GM19351 (cell line): ENCODE measurements at regions not wholly inside any gene's neighbourhood (a gene's known extent, or its start where the extent isn't known, plus 50 kb on each side); places are given as distances from the start of the nearest gene placed in this dataset.
"Not testable (repeated sequence)": the region's sequence is repeated elsewhere in the genome, so short reads cannot be mapped to it uniquely, and the experiment has no call there.

ENCODE experiments used
- ATAC-seq: cut with Tn5 transposase; IDR thresholded peaks from one replicate; pipeline ENCODE4 v1.9.1; 2021; ENCODE audit warnings: mild to moderate bottlenecking, moderate library complexity; ENCODE audit not compliant: unreplicated experiment

DNA sequence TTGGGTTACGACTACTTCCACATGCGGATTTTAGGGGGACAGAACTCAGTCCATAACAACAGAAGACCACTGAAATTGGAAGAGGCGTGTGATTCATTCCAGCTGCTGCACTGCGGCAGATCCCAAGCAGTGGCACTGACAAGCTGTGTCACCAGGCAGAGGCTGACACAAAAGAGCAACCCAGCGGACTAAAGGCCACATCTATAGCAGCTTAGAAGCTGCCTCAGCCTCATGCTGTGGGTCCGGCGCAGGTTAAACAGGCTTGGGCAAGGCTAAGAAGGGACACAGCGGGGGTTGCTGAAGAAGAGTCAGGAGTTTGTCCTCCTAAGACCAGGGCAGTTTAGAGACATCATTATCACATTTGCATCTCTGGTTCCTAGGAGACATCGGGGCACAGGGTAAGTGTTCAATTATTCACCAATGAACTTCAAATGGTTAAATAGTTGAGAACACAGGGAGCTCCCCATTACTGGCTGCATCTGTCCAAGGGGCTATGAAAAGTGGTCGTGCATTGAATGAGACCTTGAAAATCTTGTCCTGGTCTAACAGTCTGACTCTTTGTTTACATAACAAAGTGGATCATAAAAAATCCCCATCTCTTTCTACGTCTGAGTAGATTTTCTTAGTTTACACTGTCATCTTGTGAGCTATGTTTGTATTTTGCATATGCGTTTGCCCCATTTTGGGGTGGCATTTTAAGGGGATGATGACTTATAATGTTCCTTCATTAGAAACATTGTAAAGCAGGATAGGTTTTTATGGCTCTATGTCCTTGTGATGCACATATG lies 162.3 kb upstream of the TRIB2 start:
- ATAC-seq = peak; percentile 30

DNA sequence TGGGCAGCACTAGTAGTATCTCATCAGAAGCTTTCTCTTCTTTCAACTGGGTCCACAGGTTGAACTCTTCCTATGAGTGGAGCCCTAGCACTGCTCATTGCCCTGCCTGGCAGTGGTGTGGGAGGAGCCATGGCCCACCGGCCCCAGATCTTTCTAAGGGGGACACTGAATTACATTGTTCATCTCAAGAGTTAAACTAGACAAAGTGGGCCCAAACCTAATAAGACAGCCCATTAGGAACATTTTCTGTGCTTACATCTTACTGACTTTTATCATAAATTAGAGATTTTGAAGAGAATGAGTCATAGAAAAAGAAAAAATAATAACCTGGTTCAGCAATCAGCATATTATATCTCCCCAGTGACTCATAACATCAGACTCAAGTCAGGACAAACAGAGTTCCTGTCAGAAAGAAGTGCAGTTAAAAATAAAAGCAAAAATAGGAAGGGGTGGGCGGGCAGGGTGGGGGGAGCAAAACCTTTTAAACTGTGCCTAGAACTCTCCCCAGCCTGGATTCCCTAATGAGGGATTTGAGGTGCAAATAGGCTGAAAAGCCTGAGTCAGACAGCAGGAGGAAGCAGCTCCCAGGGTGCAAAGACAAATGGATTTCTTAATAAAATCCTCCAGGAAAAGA lies 161.6 kb upstream of the TRIB2 start:
- peak; percentile 76 for ATAC-seq

DNA sequence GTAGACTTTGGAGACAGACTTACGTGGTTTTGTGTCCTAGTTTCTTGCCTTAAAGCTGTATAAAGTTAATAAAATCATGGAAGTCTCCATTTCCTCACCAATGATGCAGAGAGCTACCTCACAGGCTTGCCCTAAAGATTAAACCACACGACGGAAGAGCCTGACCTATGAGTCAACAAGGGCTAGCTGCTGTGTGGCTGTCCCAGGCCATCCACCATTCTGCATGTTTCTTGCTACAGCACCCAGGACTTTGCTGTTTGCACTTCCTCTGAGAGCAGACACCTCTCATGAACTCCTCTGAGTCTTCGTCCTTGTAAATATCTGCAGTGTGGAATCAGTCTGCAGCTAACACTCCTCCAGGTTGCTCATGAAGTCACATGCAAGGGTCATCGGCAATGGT lies 160.0 kb upstream of the TRIB2 start:
- ATAC-seq = no peak

DNA sequence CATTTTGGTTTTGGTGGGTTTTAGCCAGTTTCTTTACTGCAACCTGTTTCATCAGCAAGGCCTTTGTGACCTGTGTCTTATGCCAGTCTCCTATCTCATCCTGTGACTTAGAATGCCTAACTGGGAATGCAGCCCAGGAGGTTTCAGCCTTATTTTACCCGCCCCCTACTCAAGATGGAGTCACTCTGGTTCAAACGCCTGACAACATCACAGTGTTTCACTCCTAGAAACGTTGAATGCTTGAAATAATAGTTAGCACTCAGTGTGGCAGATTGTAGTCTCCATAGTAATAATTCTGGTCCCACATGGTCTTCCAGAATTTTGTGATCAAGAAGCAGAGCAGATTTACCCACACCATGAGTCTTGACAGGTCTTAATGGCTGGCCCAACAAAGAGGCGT lies 159.0 kb upstream of the TRIB2 start:
- no peak for ATAC-seq

DNA sequence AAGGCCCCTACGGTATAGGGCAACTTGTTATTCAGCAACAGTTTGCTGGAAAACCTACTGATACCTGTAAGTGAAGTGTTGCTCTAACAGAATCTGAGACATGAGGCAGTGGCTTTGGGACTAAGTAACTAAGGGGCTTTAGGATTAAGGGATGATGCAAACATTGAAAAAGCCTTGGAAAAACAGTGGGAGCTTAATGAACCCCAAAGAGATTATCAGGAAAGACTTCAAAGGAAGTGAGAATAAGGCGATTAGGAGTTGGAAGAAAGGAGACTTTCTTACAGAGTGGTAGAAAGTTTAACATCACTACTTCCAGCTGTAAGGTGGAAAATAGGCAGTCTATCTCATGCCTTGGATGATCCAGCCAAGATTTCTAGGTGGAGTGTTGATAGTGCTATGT lies 158.2 kb upstream of the TRIB2 start:
- ATAC-seq = no peak

DNA sequence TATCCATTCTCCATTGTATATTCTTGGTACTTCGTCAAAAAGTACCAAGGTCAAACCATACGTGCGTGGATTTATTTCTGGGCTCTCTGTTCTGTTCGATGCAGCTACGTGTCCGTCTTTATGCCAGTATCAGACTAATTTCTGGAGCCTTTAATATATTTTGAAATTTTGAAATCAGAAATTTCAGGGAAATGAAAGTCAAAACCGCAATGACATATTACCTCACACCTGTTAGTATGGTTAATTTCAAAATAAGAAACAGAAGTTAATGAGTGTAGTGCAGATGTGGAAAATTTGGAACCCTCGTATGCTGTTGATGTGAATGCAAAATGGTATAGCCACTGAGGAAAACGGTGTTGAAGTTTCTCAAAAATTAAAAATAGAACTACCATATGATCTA lies 156.1 kb upstream of the TRIB2 start:
- ATAC-seq = peak; percentile 64

DNA sequence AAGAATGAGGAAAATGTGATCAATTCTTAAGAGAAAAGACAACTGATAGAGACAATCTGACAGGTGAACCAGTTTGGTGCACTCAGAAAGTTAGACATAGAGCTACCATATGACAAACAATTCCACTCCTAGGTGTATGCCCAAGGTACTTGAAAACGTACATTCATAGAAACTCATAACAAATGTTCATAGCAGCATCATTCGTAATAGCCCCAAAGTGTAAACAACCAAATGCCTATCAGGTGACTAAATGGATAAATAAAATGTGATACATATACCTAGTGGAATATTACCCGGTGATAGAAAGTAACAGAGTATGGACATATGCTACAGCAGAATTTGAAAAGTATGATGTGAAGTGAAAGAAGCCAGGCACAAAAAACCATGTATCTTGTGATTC lies 149.3 kb upstream of the TRIB2 start:
- ATAC-seq = no peak

DNA sequence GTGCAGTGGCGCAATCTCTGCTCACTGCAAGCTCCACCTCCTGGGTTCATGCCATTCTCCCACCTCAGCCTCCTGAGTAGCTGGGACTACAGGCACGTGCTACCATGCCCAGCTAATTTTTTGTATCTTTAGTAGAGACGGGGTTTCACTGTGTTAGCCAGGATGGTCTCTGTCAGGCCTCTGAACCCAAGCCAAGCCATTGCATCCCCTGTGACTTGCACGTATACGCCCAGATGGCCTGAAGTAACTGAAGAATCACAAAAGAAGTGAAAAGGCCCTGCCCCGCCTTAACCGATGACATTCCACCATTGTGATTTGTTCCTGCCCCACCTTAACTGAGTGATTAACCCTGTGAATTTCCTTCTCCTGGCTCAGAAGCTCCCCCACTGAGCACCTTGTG lies 147.2 kb upstream of the TRIB2 start:
- ATAC-seq = not testable (repeated sequence)

DNA sequence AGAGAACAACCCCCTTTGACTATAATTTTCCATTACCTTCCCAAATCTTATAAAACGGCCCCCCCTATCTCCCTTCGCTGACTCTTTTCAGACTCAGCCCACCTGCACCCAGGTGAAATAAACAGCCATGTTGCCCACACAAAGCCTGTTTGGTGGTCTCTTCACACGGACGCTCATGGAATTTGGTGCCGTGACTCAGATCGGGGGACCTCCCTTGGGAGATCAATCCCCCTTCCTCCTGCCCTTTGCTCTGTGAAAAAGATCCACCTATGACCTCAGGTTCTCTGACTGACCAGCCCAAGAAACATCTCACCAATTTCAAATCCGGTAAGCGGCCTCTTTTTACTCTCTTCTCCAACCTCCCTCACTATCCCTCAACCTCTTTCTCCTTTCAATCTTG lies 146.8 kb upstream of the TRIB2 start:
- not testable (repeated sequence) for ATAC-seq

DNA sequence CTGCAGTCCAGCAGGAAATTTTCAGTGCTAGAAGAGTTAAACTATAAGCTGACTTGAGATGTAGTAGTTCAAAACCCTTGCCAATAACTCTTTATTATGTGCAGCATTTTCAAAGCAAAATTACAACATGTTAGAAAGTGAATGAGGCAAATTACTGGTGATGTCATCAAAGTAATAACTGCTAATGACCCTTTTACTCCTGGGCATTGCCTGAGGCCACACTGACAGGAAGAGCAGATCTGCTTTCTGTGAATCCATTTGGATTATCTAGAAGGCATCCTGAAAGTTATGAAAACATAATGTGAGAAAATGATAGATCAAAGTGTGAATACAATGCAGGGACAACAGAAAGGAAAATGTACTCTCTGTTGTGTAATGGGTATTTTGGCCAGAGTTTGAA lies 139.6 kb upstream of the TRIB2 start:
- no peak for ATAC-seq

DNA sequence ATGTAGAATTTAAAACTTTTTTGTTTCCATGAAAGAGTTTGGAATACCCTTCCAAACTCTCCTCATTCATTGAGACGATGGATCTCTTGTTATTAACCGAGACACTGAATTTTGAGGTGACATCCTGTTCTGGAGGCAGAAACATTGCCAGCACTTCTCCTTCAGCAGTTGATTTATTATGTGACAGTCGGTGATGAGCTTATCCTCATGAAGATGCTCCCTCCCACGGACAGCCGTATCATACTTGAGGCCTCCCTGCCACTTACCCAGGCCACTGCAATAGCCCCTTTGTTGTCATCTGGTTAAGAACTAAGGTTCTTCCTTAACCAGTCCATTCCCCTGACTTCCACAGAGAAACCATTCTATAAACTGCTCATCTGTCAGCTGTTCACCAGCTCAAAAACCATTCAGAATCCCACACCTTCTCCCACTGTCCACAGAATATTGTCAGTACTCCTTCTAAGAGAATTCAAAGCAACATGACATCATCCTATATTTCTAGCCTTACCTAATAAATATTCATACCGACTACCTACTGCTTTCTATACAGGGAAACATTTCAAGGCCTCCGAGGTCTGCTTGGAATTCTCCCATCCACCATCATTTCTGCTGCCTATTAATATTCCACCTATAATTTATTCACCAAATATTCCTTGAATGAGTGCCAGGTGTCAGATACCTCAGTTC lies 139.0 kb upstream of the TRIB2 start:
- ATAC-seq = no peak

DNA sequence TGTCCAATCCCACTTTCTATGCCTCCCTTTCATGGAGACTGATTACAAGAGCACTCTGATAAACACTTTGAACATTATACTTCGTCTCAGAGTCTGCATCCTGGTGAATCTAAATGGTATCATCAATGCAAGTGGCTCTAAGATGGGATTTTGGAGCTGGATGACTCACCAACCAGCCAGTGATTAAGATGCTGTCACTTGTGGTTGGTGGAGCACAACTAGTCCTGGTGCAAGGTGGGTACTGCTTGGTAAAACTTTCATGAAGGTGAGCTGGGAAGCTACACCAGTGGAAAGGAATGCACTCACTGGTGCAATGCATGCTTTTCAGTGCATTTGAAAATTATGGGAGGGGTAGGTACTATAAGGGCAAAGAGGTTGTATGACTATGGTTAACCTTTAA lies 137.7 kb upstream of the TRIB2 start:
- ATAC-seq = no peak

DNA sequence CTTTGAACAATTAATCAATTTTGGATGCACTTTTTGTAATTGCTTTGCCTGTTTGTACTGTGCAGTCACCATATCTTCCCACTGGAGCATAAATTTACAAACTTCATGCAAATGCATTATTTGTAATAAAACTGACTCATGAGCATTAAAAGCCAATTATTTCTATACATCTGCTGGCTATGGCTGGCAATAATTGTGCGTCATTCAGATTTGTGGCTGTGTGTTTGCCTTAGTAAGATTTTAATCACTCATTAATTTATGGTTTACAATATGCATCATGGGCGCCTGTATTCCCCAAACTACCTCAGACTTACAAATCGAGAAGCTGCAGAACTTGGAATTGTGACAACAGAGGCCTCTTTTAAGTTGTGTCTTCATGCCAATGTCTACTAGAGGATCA lies 132.4 kb upstream of the TRIB2 start:
- no peak for ATAC-seq

DNA sequence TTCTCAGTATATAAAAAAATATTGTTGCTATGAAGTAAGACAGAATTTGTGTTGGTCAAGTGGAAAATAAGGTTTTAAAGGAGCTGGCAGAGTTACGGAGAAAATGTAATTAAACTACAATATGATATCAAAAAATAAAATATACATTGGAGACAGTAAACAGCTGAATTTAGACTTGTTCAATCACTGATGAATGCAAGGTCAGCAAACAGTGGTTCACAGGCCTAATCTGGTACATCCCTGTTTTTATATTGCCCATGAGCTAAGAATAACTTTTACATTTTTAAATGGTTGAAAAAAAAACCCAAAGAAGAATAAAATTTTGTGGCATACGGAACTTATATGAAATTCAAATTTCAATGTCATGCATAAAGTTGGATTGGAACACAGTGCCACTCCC lies 131.0 kb upstream of the TRIB2 start:
- no peak for ATAC-seq

DNA sequence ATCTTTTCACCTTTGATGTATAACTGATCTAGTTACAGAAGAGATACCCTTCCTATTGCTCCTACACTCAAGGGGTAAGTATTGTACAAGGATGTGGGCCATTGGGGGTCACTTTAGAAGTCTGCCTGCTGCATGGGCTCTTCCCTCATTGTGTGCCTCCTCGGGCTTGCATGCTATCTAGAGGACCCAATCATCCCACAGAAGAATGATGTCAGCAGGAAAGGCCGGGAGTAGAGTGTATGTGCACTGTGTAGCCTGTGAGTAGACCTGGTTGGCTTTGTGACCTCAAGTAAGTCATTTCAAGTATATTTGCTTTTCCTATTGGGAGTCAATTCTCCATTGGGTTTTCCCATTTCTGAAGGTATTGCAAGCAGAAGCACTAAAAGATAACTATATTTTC lies 129.5 kb upstream of the TRIB2 start:
- no peak for ATAC-seq

DNA sequence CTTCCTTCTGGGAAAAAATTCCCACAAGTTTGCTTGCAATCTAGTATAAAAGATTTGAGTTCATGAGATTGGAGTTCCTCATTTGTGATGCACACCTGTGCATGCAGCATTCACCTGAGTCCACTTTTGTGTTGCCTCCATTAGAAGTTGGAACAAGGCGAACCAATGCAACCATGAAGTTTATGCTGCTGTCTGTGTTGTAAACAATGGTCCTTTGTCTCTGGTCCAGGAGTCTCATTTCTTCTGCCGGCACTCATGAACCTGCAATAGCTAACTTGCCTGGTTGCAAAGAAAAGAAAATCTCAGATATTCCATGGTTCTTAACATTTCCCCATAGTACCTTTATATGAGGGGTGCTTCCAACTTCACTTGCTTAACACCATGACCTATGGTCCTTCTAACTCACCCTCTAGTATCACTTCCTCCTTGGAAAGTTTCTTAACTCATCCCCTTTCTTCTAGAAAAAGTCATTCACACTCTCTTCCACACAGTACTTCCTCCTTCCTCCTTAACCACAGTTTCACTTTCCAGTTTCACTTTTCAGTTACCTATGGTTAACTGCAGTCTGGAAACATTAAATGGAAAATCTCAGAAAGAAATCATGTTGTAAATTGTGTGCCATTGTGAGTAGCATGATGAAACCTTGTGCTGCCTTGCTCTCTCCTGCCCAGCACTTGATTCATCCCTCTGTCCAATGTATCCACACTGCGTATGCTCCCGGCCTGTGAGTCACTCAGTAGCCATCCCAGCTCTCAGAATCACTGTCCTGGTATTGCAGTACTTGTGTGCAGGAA lies 128.8 kb upstream of the TRIB2 start:
- peak; percentile 82 for ATAC-seq

DNA sequence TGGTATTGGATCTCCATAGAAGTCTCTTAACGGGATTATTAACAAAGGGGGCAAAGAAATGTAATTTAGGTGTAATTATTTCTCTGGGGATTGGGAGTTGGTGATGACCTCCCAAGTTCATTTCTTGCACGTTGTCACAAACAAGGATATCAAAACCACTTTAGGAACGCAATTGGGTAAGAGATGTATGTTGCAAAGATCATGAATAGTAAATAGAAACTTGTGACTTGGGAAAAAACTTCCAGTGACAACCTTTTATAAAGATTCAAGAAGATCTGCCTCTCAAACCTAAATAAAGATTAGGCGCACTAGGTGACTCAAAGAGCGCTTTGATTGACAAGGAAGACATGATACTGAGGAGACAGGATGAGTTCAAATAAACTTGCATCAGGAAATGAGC lies 127.8 kb upstream of the TRIB2 start:
- ATAC-seq = no peak

DNA sequence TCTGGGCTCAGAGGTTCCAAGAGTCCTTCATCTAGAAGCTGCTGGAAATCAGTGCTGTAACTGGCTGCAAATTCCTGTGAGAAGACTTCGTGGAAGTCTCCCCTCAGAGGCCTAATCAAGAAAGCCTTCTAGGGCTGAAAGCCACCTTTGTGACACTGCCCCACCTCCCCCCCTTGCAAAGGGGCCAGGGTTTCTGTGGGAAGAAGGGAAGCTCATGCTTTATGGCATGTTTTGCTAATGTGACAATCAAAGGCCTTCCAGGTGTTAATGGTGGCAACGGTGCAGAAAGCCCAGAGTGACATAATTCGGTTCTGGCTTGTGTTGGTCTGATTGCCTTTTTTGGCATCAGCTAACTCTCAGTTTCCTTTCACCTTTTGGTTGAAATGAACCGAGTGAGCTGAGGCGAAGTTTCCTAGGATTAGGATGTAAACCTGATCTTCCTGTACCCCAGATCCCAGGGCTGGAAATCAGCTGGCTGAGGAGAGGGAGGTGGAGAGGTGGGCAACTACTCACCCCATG lies 126.9 kb upstream of the TRIB2 start:
- no peak for ATAC-seq

DNA sequence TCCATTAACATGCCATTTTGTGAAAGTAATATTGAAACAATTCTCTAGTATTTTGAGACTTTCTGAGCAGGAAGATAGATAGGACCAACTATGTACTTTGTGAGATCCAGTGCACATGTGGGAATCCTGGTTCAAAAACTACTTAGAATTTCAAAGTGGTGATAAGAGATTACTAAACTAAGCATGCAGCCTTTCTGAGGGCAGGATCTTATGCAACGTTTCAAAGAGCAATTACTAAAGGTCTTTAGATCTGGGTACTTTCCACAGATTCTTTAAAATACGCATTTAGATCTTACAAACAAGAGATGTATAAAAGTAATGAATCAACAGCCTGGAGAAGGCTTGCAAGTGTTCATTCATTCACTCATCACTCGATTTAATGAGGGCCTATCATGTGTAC lies 124.4 kb upstream of the TRIB2 start:
- no peak for ATAC-seq

DNA sequence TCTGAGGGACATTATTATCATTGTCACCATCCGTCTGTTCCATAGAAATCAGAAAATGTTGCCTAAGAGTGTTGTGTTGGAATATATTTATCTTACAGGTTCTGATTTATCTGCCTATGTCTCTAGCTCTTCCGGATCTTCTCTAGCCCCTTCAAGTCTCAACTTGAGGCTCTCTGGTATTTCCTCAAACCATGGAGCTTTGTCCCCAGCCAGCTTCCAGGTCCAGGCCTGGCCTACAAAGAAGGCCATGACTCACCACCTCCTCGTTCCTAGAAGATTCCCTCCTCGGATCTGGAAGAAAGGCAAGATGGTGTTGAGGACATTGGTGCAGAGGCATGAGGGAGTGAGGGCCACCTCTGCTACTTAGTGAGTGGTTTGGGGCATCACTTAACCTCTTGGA lies 122.1 kb upstream of the TRIB2 start:
- no peak for ATAC-seq

DNA sequence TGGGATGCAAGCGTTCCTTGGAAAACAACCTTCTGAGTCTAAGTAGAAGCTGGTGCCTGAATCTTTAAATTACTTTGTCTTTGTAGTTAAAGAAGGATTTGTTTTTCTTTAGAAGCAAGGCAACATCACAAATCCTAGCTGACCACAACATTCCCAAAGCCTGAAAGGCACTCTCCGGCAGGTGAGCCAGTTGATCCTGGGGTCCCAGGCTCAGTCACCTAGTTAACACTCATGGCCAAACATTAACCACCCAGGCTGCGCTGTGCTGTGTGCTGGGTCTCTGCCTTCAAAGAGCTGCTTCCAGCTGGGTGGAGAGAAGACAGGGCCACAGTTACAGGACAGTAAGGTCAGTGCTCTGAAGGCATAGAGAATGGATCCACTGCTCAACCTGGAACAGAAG lies 120.0 kb upstream of the TRIB2 start:
- no peak for ATAC-seq
